ENCODE measurements at regions not wholly inside any gene's neighbourhood (a gene's known extent, or its start where the extent isn't known, plus 50 kb on each side); places are given as distances from the start of the nearest gene placed in this dataset.

DNA sequence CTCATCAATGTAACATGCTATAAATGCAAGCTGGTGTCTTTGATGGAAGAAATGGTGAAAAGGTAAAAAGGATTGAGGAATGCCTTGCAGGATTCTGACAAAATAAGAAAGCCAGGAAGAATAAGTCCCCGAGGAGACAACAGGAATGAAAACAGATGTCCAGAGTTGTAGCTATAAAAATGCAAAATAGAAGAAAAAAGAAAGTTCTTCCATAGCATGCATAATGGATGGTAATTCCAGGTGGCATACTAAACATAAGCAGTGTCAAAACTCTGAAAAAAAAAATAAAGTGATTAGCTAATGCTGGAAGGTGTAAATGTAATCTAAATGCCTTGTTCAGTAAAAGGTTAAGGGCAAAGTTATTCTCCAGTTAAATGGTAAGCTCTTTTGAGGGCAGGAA lies 225.9 kb upstream of the CHST9 start:
- Mint-ChIP-seq H3K27me3 (no peaks in the 10 kb centered on the region), H3K9me3 (peaks cover 7% of the 10 kb centered on the region), H3K36me3 (ENCODE audit: low read depth) (no peaks in the 10 kb centered on the region), H3K27ac (no peak overlapping the region), H3K4me1 (ENCODE audit: low read depth) (no peaks in the 10 kb centered on the region), H3K4me3 (no peak overlapping the region)
- intact Hi-C loops (cut with micrococcal nuclease), result no loop called here
- DNase-seq (no peak), ATAC-seq (no peak)
- TF ChIP-seq, protein P1, sequence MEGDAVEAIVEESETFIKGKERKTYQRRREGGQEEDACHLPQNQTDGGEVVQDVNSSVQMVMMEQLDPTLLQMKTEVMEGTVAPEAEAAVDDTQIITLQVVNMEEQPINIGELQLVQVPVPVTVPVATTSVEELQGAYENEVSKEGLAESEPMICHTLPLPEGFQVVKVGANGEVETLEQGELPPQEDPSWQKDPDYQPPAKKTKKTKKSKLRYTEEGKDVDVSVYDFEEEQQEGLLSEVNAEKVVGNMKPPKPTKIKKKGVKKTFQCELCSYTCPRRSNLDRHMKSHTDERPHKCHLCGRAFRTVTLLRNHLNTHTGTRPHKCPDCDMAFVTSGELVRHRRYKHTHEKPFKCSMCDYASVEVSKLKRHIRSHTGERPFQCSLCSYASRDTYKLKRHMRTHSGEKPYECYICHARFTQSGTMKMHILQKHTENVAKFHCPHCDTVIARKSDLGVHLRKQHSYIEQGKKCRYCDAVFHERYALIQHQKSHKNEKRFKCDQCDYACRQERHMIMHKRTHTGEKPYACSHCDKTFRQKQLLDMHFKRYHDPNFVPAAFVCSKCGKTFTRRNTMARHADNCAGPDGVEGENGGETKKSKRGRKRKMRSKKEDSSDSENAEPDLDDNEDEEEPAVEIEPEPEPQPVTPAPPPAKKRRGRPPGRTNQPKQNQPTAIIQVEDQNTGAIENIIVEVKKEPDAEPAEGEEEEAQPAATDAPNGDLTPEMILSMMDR (IDR thresholded peaks at IDR 0.05), result no peak
- POLR2A ChIA-PET, result interaction anchor here (0.6 kb wide), 1 partner anchor 440 kb away, joined by 4 read pairs; no protein-coding TSS in a partner anchor
- CTCF ChIA-PET, result no interaction called here

DNA sequence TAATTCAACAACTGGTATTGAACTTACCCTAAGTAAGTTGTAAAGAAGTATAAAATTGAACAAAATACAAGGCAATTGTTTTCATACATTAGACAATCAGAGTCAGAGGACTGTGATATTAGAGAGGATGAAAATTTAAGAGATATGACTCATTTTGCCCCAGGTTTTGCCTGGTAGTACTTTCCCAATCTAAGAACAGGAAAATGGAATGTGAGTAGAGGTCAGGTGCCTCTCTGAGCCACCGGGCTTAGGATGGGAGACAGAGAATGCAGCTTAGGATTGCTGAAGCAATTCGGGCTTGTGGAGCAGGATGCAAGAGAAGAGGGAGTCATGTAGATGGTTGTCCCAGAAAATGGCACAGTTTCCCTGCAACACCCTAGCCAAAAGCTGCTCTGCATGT lies 219.7 kb upstream of the CHST9 start:
- no peaks in the 10 kb centered on the region for H3K27me3 Mint-ChIP-seq
- TF ChIP-seq, protein P1 (IDR thresholded peaks at IDR 0.05), result no peak
- H3K36me3 Mint-ChIP-seq (ENCODE audit: low read depth), result no peaks in the 10 kb centered on the region
- no peak for ATAC-seq
- H3K4me1 Mint-ChIP-seq (ENCODE audit: low read depth), result no peaks in the 10 kb centered on the region
- ChIA-PET POLR2A (no interaction called here), CTCF (no interaction called here)
- no peak overlapping the region for H3K27ac Mint-ChIP-seq
- no peak for DNase-seq
- H3K9me3 Mint-ChIP-seq, result peaks cover 11% of the 10 kb centered on the region
- intact Hi-C loops (cut with micrococcal nuclease), result no loop called here
- no peak overlapping the region for H3K4me3 Mint-ChIP-seq

DNA sequence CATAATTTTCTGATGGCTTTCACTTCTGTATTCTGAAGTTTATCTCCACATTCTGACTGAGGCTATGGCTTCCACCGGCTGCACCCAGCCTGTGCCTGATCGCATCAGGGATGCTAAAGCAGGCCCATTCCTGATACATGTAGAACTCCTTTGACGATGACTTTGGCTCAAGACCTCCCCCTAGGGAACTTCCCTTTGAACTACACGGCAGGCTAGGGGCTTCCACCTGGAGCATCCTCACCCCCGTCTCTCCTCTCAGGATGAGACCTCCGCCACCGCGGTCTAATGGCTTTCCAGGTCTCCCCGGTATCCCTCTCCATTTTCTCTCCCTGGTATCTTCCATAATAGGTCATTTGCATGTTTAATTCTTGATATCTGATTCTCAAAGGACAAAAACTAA lies 214.9 kb upstream of the CHST9 start:
- Mint-ChIP-seq H3K9me3 (peaks cover 5% of the 10 kb centered on the region), H3K4me1 (ENCODE audit: low read depth) (no peaks in the 10 kb centered on the region), H3K27ac (no peak overlapping the region), H3K36me3 (ENCODE audit: low read depth) (no peaks in the 10 kb centered on the region), H3K27me3 (no peaks in the 10 kb centered on the region), H3K4me3 (no peak overlapping the region)
- ChIA-PET POLR2A (no interaction called here), CTCF (no interaction called here)
- ATAC-seq, result no peak
- TF ChIP-seq, protein P1 (IDR thresholded peaks at IDR 0.05), result no peak
- DNase-seq, result no peak
- intact Hi-C loops (cut with micrococcal nuclease), result no loop called here

DNA sequence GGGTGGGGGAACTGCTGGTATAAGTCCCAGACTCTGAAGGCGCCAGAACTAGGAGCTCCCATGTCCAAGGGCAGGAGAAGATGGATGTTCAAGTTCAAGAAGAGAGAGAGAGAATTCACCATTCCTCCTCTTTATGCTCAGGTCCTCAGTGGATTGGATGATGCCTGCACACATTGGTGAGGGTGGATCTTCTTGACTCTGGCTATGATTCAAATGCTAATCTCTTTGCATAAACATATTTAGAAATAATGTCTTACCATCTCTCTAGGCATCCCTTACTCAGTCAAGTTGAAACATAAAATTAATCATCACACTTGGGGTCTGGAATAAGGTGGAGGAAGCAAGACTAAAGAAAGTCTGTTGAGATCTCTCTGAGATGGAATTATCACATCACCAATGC lies 210.6 kb upstream of the CHST9 start:
- H3K9me3 Mint-ChIP-seq, result peaks cover 6% of the 10 kb centered on the region
- TF ChIP-seq, protein P1 (IDR thresholded peaks at IDR 0.05), result no peak
- ChIA-PET POLR2A (no interaction called here), CTCF (no interaction called here)
- no peak overlapping the region for H3K27ac Mint-ChIP-seq
- intact Hi-C loops (cut with micrococcal nuclease), result no loop called here
- no peaks in the 10 kb centered on the region for H3K36me3 Mint-ChIP-seq (ENCODE audit: low read depth)
- H3K4me1 Mint-ChIP-seq (ENCODE audit: low read depth), result no peaks in the 10 kb centered on the region
- H3K27me3 Mint-ChIP-seq, result no peaks in the 10 kb centered on the region
- ATAC-seq (no peak), DNase-seq (no peak)
- H3K4me3 Mint-ChIP-seq, result no peak overlapping the region

DNA sequence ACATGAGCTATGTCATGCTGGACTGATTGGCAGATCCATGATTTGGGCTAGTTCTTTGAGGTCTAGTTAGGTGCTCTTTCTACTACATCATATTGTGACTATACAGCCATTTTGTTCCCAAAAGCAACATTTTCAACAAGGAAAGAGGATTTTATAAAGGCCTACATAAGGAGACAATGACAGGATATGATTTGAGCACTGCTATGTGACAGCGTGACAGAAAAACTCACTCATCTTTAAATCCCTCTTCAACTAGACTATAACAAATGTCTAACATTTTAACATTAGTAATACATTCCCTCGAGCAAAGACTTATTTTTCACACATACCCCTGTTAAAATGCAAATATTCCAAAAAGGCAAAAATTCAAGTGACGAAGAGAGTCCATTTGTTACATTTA lies 209.6 kb upstream of the CHST9 start:
- Mint-ChIP-seq H3K27me3 (no peaks in the 10 kb centered on the region), H3K27ac (no peak overlapping the region), H3K9me3 (peaks cover 6% of the 10 kb centered on the region), H3K4me3 (no peak overlapping the region), H3K36me3 (ENCODE audit: low read depth) (no peaks in the 10 kb centered on the region), H3K4me1 (ENCODE audit: low read depth) (no peaks in the 10 kb centered on the region)
- intact Hi-C loops (cut with micrococcal nuclease), result no loop called here
- TF ChIP-seq, protein P1 (IDR thresholded peaks at IDR 0.05), result no peak
- ATAC-seq, result no peak
- ChIA-PET CTCF (no interaction called here), POLR2A (no interaction called here)
- no peak for DNase-seq

Data from activated CD8-positive, alpha-beta T cell treated with anti-CD3 and anti-CD28 coated beads for 36 hours (primary cell).